ENCODE measurements at regions not wholly inside any gene's neighbourhood (a gene's known extent, or its start where the extent isn't known, plus 50 kb on each side); places are given as distances from the start of the nearest gene placed in this dataset.

GRCh38 chr14:104428860-104429259 is 150.7 kb upstream of the C14orf180 start:
- no peak for TF ChIP-seq CTCF (IDR thresholded peaks at IDR 0.05; ENCODE audit: borderline replicate concordance, extremely low read depth, insufficient read depth)
- no peak overlapping the region for H3K27ac ChIP-seq (ENCODE audit: low read depth in 2 of 2, low read length in 2 of 2)
- intact Hi-C loops (cut with DNase I) = no loop called here
- no peak overlapping the region for H3K9ac ChIP-seq (ENCODE audit: low read length in 3 of 3)
- H3K4me3 ChIP-seq (ENCODE audit: low read length in 3 of 3) = no peak overlapping the region
- FAIRE-seq (no peak), DNase-seq (no peak)
- no peaks in the 10 kb centered on the region for H3K36me3 ChIP-seq (ENCODE audit: control insufficient read depth in 2 of 3, insufficient read depth in 3 of 3, low read length in 3 of 3)
- peaks cover 4% of the 10 kb centered on the region for H3K27me3 ChIP-seq (ENCODE audit: control insufficient read depth, insufficient read depth, low read length)
- no peaks in the 10 kb centered on the region for H3K4me1 ChIP-seq (ENCODE audit: control insufficient read depth in 2 of 3, insufficient read depth in 2 of 3, low read depth in 1 of 3, low read length in 3 of 3)
- no peaks in the 10 kb centered on the region for H3K9me3 ChIP-seq (ENCODE audit: control insufficient read depth in 2 of 3, insufficient read depth in 1 of 3, low read length in 3 of 3)

- Histone ChIP-seq H3K9me3 (ENCODE audit: control insufficient read depth in 2 of 3, insufficient read depth in 1 of 3, low read length in 3 of 3) (no peaks in the 10 kb centered on the region), H3K27ac (ENCODE audit: low read depth in 2 of 2, low read length in 2 of 2) (no peak overlapping the region), H3K4me1 (ENCODE audit: control insufficient read depth in 2 of 3, insufficient read depth in 2 of 3, low read depth in 1 of 3, low read length in 3 of 3) (no peaks in the 10 kb centered on the region), H3K27me3 (ENCODE audit: control insufficient read depth, insufficient read depth, low read length) (peaks cover 4% of the 10 kb centered on the region), H3K9ac (ENCODE audit: low read length in 3 of 3) (no peak overlapping the region), H3K36me3 (ENCODE audit: control insufficient read depth in 2 of 3, insufficient read depth in 3 of 3, low read length in 3 of 3) (no peaks in the 10 kb centered on the region), H3K4me3 (ENCODE audit: low read length in 3 of 3) (no peak overlapping the region)
- FAIRE-seq (no peak), DNase-seq (peak in 2 of 5 donors; percentile 48 to 65)
- TF ChIP-seq CTCF (IDR thresholded peaks at IDR 0.05; ENCODE audit: borderline replicate concordance, extremely low read depth, insufficient read depth) = no peak
- intact Hi-C loops (cut with DNase I) = no loop called here
Observed at GRCh38 chr14:104429291-104429861, 150.2 kb upstream of the C14orf180 start.

- no peaks in the 10 kb centered on the region for H3K9me3 ChIP-seq (ENCODE audit: control insufficient read depth in 2 of 3, insufficient read depth in 1 of 3, low read length in 3 of 3)
- no peak for TF ChIP-seq CTCF (IDR thresholded peaks at IDR 0.05; ENCODE audit: borderline replicate concordance, extremely low read depth, insufficient read depth)
- H3K4me3 ChIP-seq (ENCODE audit: low read length in 3 of 3) = no peak overlapping the region
- H3K27ac ChIP-seq (ENCODE audit: low read depth in 2 of 2, low read length in 2 of 2) = no peak overlapping the region
- FAIRE-seq (no peak), DNase-seq (peak in 1 of 5 donors; percentile 62)
- H3K9ac ChIP-seq (ENCODE audit: low read length in 3 of 3) = no peak overlapping the region
- intact Hi-C loops (cut with DNase I) = no loop called here
- H3K36me3 ChIP-seq (ENCODE audit: control insufficient read depth in 2 of 3, insufficient read depth in 3 of 3, low read length in 3 of 3) = no peaks in the 10 kb centered on the region
- H3K27me3 ChIP-seq (ENCODE audit: control insufficient read depth, insufficient read depth, low read length) = peaks cover 4% of the 10 kb centered on the region
- peaks cover 0 to 4% (median 0%) of the 10 kb centered on the region in 3 donors for H3K4me1 ChIP-seq (ENCODE audit: control insufficient read depth in 2 of 3, insufficient read depth in 2 of 3, low read depth in 1 of 3, low read length in 3 of 3)
Observed at GRCh38 chr14:104431351-104431928, 148.1 kb upstream of the C14orf180 start.
